Breast epithelium (tissue), 3 donors: ENCODE measurements at regions not wholly inside any gene's neighbourhood (a gene's known extent, or its start where the extent isn't known, plus 50 kb on each side); places are given as distances from the start of the nearest gene placed in this dataset.

Experiments used
- POLR2A ChIP-seq: fragments of 450-650 bp; IDR thresholded peaks from one replicate; pipeline ENCODE4 v1.6.1; 2016; ENCODE audit warnings: antibody characterized with exemption, mild to moderate bottlenecking, moderate library complexity
- POLR2AphosphoS5 ChIP-seq, 3 donors: sonication (generic); formaldehyde crosslinking; IDR thresholded peaks; one replicate each; pipeline ENCODE4 v1.6.1; 2017; ENCODE audit warnings: antibody characterized with exemption in 3 of 3
- TF ChIP-seq, protein P1 (sequence below), 3 donors: fragments of 450-650 bp; IDR thresholded peaks; one replicate each; pipeline ENCODE4 v1.5.1; 2016 to 2017; ENCODE audit warnings: antibody characterized with exemption in 3 of 3, mild to moderate bottlenecking in 3 of 3, moderate library complexity in 3 of 3

DNA sequence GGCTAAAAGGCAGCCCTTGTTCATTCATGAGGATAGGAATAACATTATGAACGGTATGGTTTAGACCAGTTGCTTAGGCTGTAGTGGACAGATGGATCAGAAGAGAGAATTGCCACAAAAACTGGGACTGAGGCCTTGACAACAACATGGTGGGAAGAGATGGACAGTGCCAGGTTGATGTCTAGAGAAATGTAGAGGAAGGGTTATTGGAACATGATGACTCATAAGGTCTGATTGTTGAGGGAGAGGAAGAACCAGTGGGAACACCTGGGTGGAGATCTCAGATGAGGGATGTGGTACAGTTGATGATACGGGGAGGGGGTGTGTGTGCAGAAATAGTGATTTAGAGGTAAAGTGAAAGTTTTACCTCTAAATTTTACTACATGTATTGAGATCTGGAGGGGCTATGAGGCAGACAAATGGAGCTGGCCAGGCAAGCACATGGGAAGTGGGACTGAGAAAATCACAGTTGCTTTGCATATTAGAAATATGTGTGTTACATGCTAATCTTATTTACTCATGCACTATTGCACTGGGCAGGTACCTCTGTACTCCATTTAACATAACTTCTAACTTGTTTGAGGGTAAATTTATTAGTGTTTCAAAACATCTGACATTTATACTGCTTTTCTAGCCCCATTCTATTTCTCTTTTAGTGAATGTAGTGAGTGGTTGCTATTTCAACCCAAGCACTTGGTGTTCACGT is 65.6 kb downstream of the PLCE1 start:
- TF ChIP-seq POLR2A (no peak), POLR2AphosphoS5 (IDR thresholded peaks at IDR 0.05) (no peak)
- TF ChIP-seq, protein P1, sequence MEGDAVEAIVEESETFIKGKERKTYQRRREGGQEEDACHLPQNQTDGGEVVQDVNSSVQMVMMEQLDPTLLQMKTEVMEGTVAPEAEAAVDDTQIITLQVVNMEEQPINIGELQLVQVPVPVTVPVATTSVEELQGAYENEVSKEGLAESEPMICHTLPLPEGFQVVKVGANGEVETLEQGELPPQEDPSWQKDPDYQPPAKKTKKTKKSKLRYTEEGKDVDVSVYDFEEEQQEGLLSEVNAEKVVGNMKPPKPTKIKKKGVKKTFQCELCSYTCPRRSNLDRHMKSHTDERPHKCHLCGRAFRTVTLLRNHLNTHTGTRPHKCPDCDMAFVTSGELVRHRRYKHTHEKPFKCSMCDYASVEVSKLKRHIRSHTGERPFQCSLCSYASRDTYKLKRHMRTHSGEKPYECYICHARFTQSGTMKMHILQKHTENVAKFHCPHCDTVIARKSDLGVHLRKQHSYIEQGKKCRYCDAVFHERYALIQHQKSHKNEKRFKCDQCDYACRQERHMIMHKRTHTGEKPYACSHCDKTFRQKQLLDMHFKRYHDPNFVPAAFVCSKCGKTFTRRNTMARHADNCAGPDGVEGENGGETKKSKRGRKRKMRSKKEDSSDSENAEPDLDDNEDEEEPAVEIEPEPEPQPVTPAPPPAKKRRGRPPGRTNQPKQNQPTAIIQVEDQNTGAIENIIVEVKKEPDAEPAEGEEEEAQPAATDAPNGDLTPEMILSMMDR (IDR thresholded peaks at IDR 0.05) = no peak
